GM23338 (cell line): ENCODE measurements at regions not wholly inside any gene's neighbourhood (a gene's known extent, or its start where the extent isn't known, plus 50 kb on each side); places are given as distances from the start of the nearest gene placed in this dataset.

Experiments
- ATAC-seq: fragments of 200-7000 bp; cut with Tn5 transposase; 3 replicates; pipeline ENCODE4 v1.9.1; 2020
- DNase-seq: peaks from one replicate; pipeline ENCODE4 v3.0.0-alpha.2; 2015; ENCODE audit warnings: low spot score
- H2AFZ ChIP-seq: fragments of 200-600 bp; sonication (generic); 2 replicates; pipeline ENCODE4 v1.8.0; 2016; ENCODE audit warnings: antibody characterized with exemption, mild to moderate bottlenecking, moderate library complexity
- H3F3A ChIP-seq: fragments of 200-600 bp; sonication (generic); replicated peaks from 2 replicates; pipeline ENCODE4 v1.8.0; 2017; ENCODE audit warnings: antibody characterized with exemption, mixed run types, low read depth
- H3K27ac ChIP-seq: fragments of 200-600 bp; sonication (generic); 2 replicates; pipeline ENCODE4 v1.6.1; 2016; ENCODE audit warnings: low read depth
- H3K27me3 ChIP-seq: fragments of 200-600 bp; sonication (generic); 2 replicates; pipeline ENCODE4 v1.8.0; 2016; ENCODE audit warnings: mild to moderate bottlenecking, mixed run types, moderate library complexity; ENCODE audit not compliant: insufficient read depth
- H3K36me3 ChIP-seq: fragments of 200-600 bp; sonication (generic); 2 replicates; pipeline ENCODE4 v1.8.0; 2016; ENCODE audit warnings: mild to moderate bottlenecking; ENCODE audit not compliant: insufficient read depth
- H3K4me1 ChIP-seq: fragments of 200-600 bp; sonication (generic); 2 replicates; pipeline ENCODE4 v1.8.0; 2016; ENCODE audit warnings: mild to moderate bottlenecking, moderate library complexity; ENCODE audit not compliant: insufficient read depth
- H3K4me2 ChIP-seq: fragments of 200-600 bp; sonication (generic); 2 replicates; pipeline ENCODE4 v1.7.1; 2017; ENCODE audit warnings: mixed run types
- H3K4me3 ChIP-seq: fragments of 200-600 bp; sonication (generic); 2 replicates; pipeline ENCODE4 v1.6.1; 2016; ENCODE audit warnings: mixed run types
- H3K79me2 ChIP-seq: fragments of 200-600 bp; sonication (generic); replicated peaks from 2 replicates; pipeline ENCODE4 v1.8.0; 2017; ENCODE audit warnings: mild to moderate bottlenecking; ENCODE audit not compliant: insufficient read depth
- H3K9me2 ChIP-seq: fragments of 200-600 bp; sonication (generic); 2 replicates; pipeline ENCODE4 v1.8.0; 2017; ENCODE audit not compliant: insufficient read depth
- H4K20me1 ChIP-seq: fragments of 200-600 bp; sonication (generic); replicated peaks from 2 replicates; pipeline ENCODE4 v1.8.0; 2017; ENCODE audit warnings: mild to moderate bottlenecking; ENCODE audit not compliant: insufficient read depth
- H3K27ac Mint-ChIP-seq: 2 replicates; pipeline ENCODE4 v1.8.0; 2020; ENCODE audit warnings: inconsistent platforms, mild to moderate bottlenecking, moderate library complexity, mixed read lengths
- H3K27me3 Mint-ChIP-seq: 3 replicates; pipeline ENCODE4 v1.8.0; 2022; ENCODE audit warnings: low read depth, mild to moderate bottlenecking, moderate library complexity, mixed read lengths, inconsistent platforms; ENCODE audit not compliant: insufficient read depth, poor library complexity
- H3K36me3 Mint-ChIP-seq: 3 replicates; pipeline ENCODE4 v1.8.0; 2021; ENCODE audit warnings: low read depth, mild to moderate bottlenecking, inconsistent platforms, moderate library complexity, mixed read lengths
- H3K4me1 Mint-ChIP-seq: 3 replicates; pipeline ENCODE4 v1.8.0; 2020; ENCODE audit warnings: mild to moderate bottlenecking, inconsistent platforms, mixed read lengths
- H3K4me3 Mint-ChIP-seq: 3 replicates; pipeline ENCODE4 v1.8.0; 2021; ENCODE audit warnings: moderate library complexity, mild to moderate bottlenecking, inconsistent platforms, mixed read lengths
- H3K9me3 Mint-ChIP-seq: 3 replicates; pipeline ENCODE4 v1.8.0; 2020; ENCODE audit warnings: moderate library complexity, mild to moderate bottlenecking, inconsistent platforms, mixed read lengths
- CREB1 ChIP-seq: fragments of 250-450 bp; sonication (Bioruptor Pico); IDR thresholded peaks from 2 replicates; pipeline ENCODE4 v1.5.0; 2020; ENCODE audit warnings: low read depth, mild to moderate bottlenecking, moderate library complexity
- ETS1 ChIP-seq: IDR thresholded peaks from 2 replicates; pipeline ENCODE4 v1.6.1; 2016; ENCODE audit warnings: antibody characterized with exemption
- EZH2 ChIP-seq: fragments of 200-600 bp; sonication (generic); IDR thresholded peaks from one replicate; pipeline ENCODE4 v1.8.0; 2017; ENCODE audit warnings: antibody characterized with exemption, mild to moderate bottlenecking, low read depth; ENCODE audit not compliant: unreplicated experiment
- EZH2phosphoT487 ChIP-seq: fragments of 200-600 bp; sonication (generic); IDR thresholded peaks from one replicate; pipeline ENCODE4 v1.8.1; 2018; ENCODE audit warnings: antibody characterized with exemption; ENCODE audit not compliant: unreplicated experiment
- JUNB ChIP-seq: IDR thresholded peaks from one replicate; pipeline ENCODE4 v1.6.1; 2016; ENCODE audit warnings: antibody characterized with exemption; ENCODE audit not compliant: unreplicated experiment
- NANOG ChIP-seq: IDR thresholded peaks from 2 replicates; pipeline ENCODE4 v1.6.1; 2016; ENCODE audit warnings: antibody characterized with exemption, borderline replicate concordance
- POLR2AphosphoS5 ChIP-seq: IDR thresholded peaks from 2 replicates; pipeline ENCODE4 v1.6.1; 2016; ENCODE audit warnings: antibody characterized with exemption, low read depth
- ZNF114 ChIP-seq: fragments of 250-450 bp; sonication (Bioruptor Pico); IDR thresholded peaks from 2 replicates; pipeline ENCODE4 v1.5.0; 2020; ENCODE audit warnings: mild to moderate bottlenecking, moderate library complexity
- ZNF331 ChIP-seq: fragments of 250-450 bp; sonication (Bioruptor Pico); IDR thresholded peaks from 2 replicates; pipeline ENCODE4 v1.5.0; 2020; ENCODE audit warnings: low read depth, mild to moderate bottlenecking, moderate library complexity
- ZNF462 ChIP-seq: fragments of 250-450 bp; sonication (Bioruptor Pico); IDR thresholded peaks from 2 replicates; pipeline ENCODE4 v1.5.0; 2020; ENCODE audit warnings: mild to moderate bottlenecking, moderate library complexity

DNA sequence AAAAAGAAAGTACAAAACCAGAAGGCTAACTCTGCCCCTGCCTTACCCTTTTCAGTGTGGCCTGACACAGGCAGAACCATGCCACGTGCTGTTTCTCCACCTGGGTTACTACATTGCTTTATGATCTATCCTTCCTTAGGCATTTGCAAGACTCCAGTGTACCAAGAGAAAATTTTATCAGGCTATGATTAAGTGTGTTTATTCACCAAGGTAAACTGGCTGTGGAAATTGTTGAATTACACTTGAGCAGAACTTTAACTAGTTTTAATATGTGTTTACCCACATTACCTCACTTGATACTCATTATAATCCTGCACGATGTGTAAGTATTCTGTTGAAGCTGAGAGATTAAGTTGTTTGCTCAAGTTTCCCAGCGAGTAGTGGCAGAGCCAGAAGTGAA, 129.7 kb upstream of the MYOCD start:
- ATAC-seq: no peak
- H2AFZ ChIP-seq: no peak overlapping the region

More for the DNA sequence above, 129.7 kb upstream of the MYOCD start:
- Histone ChIP-seq H3K4me3 (no peak overlapping the region), H3K79me2 (no peaks in the 10 kb centered on the region), H3K4me2 (no peak overlapping the region), H3F3A (no peaks in the 10 kb centered on the region), H3K27me3 (no peaks in the 10 kb centered on the region), H3K27ac (no peak overlapping the region), H4K20me1 (no peaks in the 10 kb centered on the region), H3K9me2 (0 out of 2 replicates have a peak, but pooled peaks cover 8% of the 10 kb centered on the region), H3K4me1 (no peaks in the 10 kb centered on the region), H3K36me3 (no peaks in the 10 kb centered on the region)
- Mint-ChIP-seq H3K27ac (no peak overlapping the region), H3K9me3 (no peaks in the 10 kb centered on the region), H3K27me3 (peaks cover 4% of the 10 kb centered on the region), H3K4me1 (peaks cover 18% of the 10 kb centered on the region), H3K36me3 (no peaks in the 10 kb centered on the region), H3K4me3 (no peak overlapping the region)
- no peak for DNase-seq
- TF ChIP-seq EZH2phosphoT487 (no peak), ZNF114 (CRISPR knock-in tag) (no peak), NANOG (no peak), ETS1 (no peak), CREB1 (CRISPR knock-in tag) (no peak), EZH2 (no peak), ZNF462 (CRISPR knock-in tag) (no peak), POLR2AphosphoS5 (no peak), JUNB (no peak), ZNF331 (CRISPR knock-in tag) (no peak)
